HT-29 (cell line): ENCODE measurements at regions not wholly inside any gene's neighbourhood (a gene's known extent, or its start where the extent isn't known, plus 50 kb on each side); places are given as distances from the start of the nearest gene placed in this dataset.
"Not testable (repeated sequence)": the region's sequence is repeated elsewhere in the genome, so short reads cannot be mapped to it uniquely, and the experiment has no call there.

Experiments used
- DNase-seq: peaks from one replicate; pipeline ENCODE4 v3.0.0-alpha.2; 2015; ENCODE audit warnings: low spot score

- no peak for DNase-seq
Observed at GRCh38 chr18:47679864-47680263, 250.6 kb downstream of the SMAD2 start.

- DNase-seq, result no peak
Observed at GRCh38 chr18:47677952-47678351, 252.5 kb downstream of the SMAD2 start.

- DNase-seq, result no peak
Observed at GRCh38 chr18:47669815-47670214, 260.6 kb downstream of the SMAD2 start.

GRCh38 chr18:47658498-47658897 is 272.0 kb downstream of the SMAD2 start:
- DNase-seq, result no peak

- no peak for DNase-seq
Observed at GRCh38 chr18:47654988-47655387, 275.5 kb downstream of the SMAD2 start.

GRCh38 chr18:47644896-47645295 is 285.6 kb downstream of the SMAD2 start:
- DNase-seq, result no peak

GRCh38 chr18:47637551-47637950 is 292.9 kb downstream of the SMAD2 start:
- DNase-seq, result not testable (repeated sequence)

GRCh38 chr18:47635416-47635815 is 295.0 kb downstream of the SMAD2 start:
- no peak for DNase-seq

- DNase-seq, result no peak
Observed at GRCh38 chr18:47632970-47633635, 297.4 kb downstream of the SMAD2 start.

- no peak for DNase-seq
Observed at GRCh38 chr18:47628893-47629292, 301.6 kb downstream of the SMAD2 start.

GRCh38 chr18:47628240-47628781 is 302.1 kb downstream of the SMAD2 start:
- DNase-seq, result no peak

GRCh38 chr18:47627030-47627429 is 303.4 kb downstream of the SMAD2 start:
- DNase-seq, result no peak

GRCh38 chr18:47619771-47620448 is 310.5 kb downstream of the SMAD2 start:
- no peak for DNase-seq

- DNase-seq, result no peak
Observed at GRCh38 chr18:47618758-47619157, 311.7 kb downstream of the SMAD2 start.

GRCh38 chr18:47615043-47615442 is 315.4 kb downstream of the SMAD2 start:
- no peak for DNase-seq

- DNase-seq, result no peak
Observed at GRCh38 chr18:47613929-47614328, 316.5 kb downstream of the SMAD2 start.

- no peak for DNase-seq
Observed at GRCh38 chr18:47611649-47612048, 318.8 kb downstream of the SMAD2 start.

- DNase-seq, result no peak
Observed at GRCh38 chr18:47606526-47606925, 323.9 kb downstream of the SMAD2 start.

GRCh38 chr18:47605093-47605492 is 325.4 kb downstream of the SMAD2 start:
- DNase-seq, result no peak

GRCh38 chr18:47604021-47604420 is 326.4 kb downstream of the SMAD2 start:
- DNase-seq, result no peak

- DNase-seq, result no peak
Observed at GRCh38 chr18:47603158-47603557, 327.3 kb downstream of the SMAD2 start.

GRCh38 chr18:47602273-47602897 is 328.1 kb downstream of the SMAD2 start:
- no peak for DNase-seq
